K562 (cell line): ENCODE measurements at regions not wholly inside any gene's neighbourhood (a gene's known extent, or its start where the extent isn't known, plus 50 kb on each side); places are given as distances from the start of the nearest gene placed in this dataset.

Experiments used
- ATAC-seq: fragments of 200-7000 bp; cut with Tn5 transposase; 3 replicates; pipeline ENCODE4 v1.9.1; 2020; ENCODE audit warnings: moderate library complexity
- BruUV-seq: library from RNA; stranded (reverse); fragments of 400-500 nt; replicated peaks from 2 replicates; lab custom pipeline; 2021; lab: Mats Ljungman, UMichigan
- CTCF ChIA-PET: fragments of 300-600 bp; formaldehyde crosslinking; extraction: SDS; loops from one replicate; lab custom pipeline; 2021; ENCODE audit warnings: low intra/inter-chr PET ratio; lab: Yijun Ruan, JAX
- POLR2A ChIA-PET: fragments of 300-600, 350-650 bp; sonication (Branson Sonifier 250); formaldehyde crosslinking; extraction: SDS; loops from one replicate; lab custom pipeline; 2021; ENCODE audit warnings: antibody characterized with exemption, inconsistent platforms; lab: Yijun Ruan, JAX
- DNase-seq, 4 experiments: peaks; one replicate each; pipeline versions ENCODE4 v3.0.0 to v3.0.0-alpha.2; 2011 to 2018; ENCODE audit warnings: low spot score in 3 of 4, mixed read lengths in 3 of 4; ENCODE audit errors: extremely low read depth in 1 of 4
- FAIRE-seq: peaks from 2 replicates; lab custom pipeline; 2011; peaks lifted over from hg19 to GRCh38; lab: Jason Lieb, UNC
- H2AFZ ChIP-seq: 2 replicates; pipeline ENCODE4 v1.6.0; 2011; ENCODE audit warnings: low read depth, low read length, control low read depth, inconsistent platforms
- H3K27ac ChIP-seq: fragments of 200-600 bp; 3 replicates; pipeline ENCODE4 v1.8.0; 2011; ENCODE audit warnings: low read depth, mild to moderate bottlenecking, control low read depth, inconsistent platforms, low read length, moderate library complexity, mixed read lengths; ENCODE audit errors: extremely low read depth
- H3K27me3 ChIP-seq, 2 experiments: fragments of 300-600 bp in 1 of 2; 2 replicates in 1 of 2; 3 replicates in 1 of 2; pipeline versions ENCODE4 v1.6.0 to v1.8.0; 2011; ENCODE audit warnings: inconsistent platforms in 2 of 2, low read length in 2 of 2, mild to moderate bottlenecking in 1 of 2, mixed read lengths in 1 of 2, moderate library complexity in 1 of 2; ENCODE audit not compliant: control insufficient read depth in 2 of 2, insufficient read depth in 2 of 2
- H3K36me3 ChIP-seq: fragments of 300-600 bp; 3 replicates; pipeline ENCODE4 v1.8.0; 2011; ENCODE audit warnings: mild to moderate bottlenecking, low read length, inconsistent platforms; ENCODE audit not compliant: control insufficient read depth, insufficient read depth
- H3K4me1 ChIP-seq, 2 experiments: fragments of 200-600 bp in 1 of 2; replicated peaks in 1 of 2; 2 replicates in 1 of 2; 3 replicates in 1 of 2; pipeline versions ENCODE4 v1.5.1 to v1.8.0; 2011; ENCODE audit warnings: inconsistent platforms in 2 of 2, low read length in 2 of 2, mild to moderate bottlenecking in 1 of 2, mixed read lengths in 1 of 2, moderate library complexity in 1 of 2; ENCODE audit not compliant: control insufficient read depth in 2 of 2, insufficient read depth in 2 of 2
- H3K4me2 ChIP-seq: 2 replicates; pipeline ENCODE4 v1.6.1; 2011; ENCODE audit warnings: low read length, control low read depth, inconsistent platforms, mixed read lengths; ENCODE audit not compliant: insufficient read depth
- H3K4me3 ChIP-seq: fragments of 200-600 bp; sonication (generic), shearing (Covaris generic); 2 replicates; pipeline ENCODE4 v1.5.1; 2016; ENCODE audit warnings: control low read depth, inconsistent platforms
- H3K79me2 ChIP-seq: fragments of 200-600 bp; 3 replicates; pipeline ENCODE4 v1.8.0; 2011; ENCODE audit warnings: low read length, inconsistent platforms; ENCODE audit not compliant: control insufficient read depth, insufficient read depth
- H3K9ac ChIP-seq, 2 experiments: 2 replicates each; pipeline versions ENCODE4 v1.6.0 to v1.6.1; 2011; ENCODE audit warnings: low read depth in 2 of 2, low read length in 2 of 2, control low read depth in 1 of 2, inconsistent platforms in 1 of 2, mild to moderate bottlenecking in 1 of 2, mixed read lengths in 1 of 2; ENCODE audit not compliant: insufficient read depth in 1 of 2
- H3K9me1 ChIP-seq: one replicate; pipeline ENCODE4 v1.6.0; 2011; ENCODE audit warnings: inconsistent platforms, mild to moderate bottlenecking, low read length, moderate library complexity; ENCODE audit not compliant: control insufficient read depth, insufficient read depth
- H3K9me3 ChIP-seq: replicated peaks from 2 replicates; pipeline ENCODE4 v1.5.1; 2011; ENCODE audit warnings: low read depth, low read length, inconsistent platforms; ENCODE audit not compliant: control insufficient read depth, insufficient read depth
- H4K20me1 ChIP-seq: replicated peaks from 2 replicates; pipeline ENCODE4 v1.6.1; 2011; ENCODE audit warnings: low read length, inconsistent platforms, mixed read lengths; ENCODE audit not compliant: control insufficient read depth, insufficient read depth
- CBFB ChIP-seq: sonication (generic); formaldehyde crosslinking; IDR thresholded peaks from 2 replicates; pipeline ENCODE4 v1.4.0; 2020; ENCODE audit warnings: mild to moderate bottlenecking, missing genetic modification reagents
- DPF2 ChIP-seq: fragments of 450-650 bp; IDR thresholded peaks from 2 replicates; pipeline ENCODE4 v1.6.1; 2016
- FOXJ3 ChIP-seq: sonication (generic); formaldehyde crosslinking; IDR thresholded peaks from 2 replicates; pipeline ENCODE4 v1.4.0; 2020; ENCODE audit warnings: mild to moderate bottlenecking, missing genetic modification reagents
- ID3 ChIP-seq, 2 experiments: fragments of 250-450 bp in 1 of 2; fragments of 450-650 bp in 1 of 2; sonication (Bioruptor Pico) in 1 of 2; IDR thresholded peaks; 2 replicates each; pipeline versions ENCODE4 v1.6.1 to v1.8.0; 2016 to 2021; ENCODE audit warnings: mild to moderate bottlenecking in 2 of 2, moderate library complexity in 2 of 2, missing compliant biosample characterization in 1 of 2, missing genetic modification characterization in 1 of 2
- KLF13 ChIP-seq: fragments of 450-650 bp; IDR thresholded peaks from 2 replicates; pipeline ENCODE4 v1.6.1; 2016; ENCODE audit warnings: missing genetic modification characterization, low read depth, mild to moderate bottlenecking, missing compliant biosample characterization, moderate library complexity, borderline replicate concordance
- NR1H2 ChIP-seq: sonication (generic); formaldehyde crosslinking; IDR thresholded peaks from 2 replicates; pipeline ENCODE4 v1.4.0; 2020; ENCODE audit warnings: mild to moderate bottlenecking, missing genetic modification reagents
- NR2F6 ChIP-seq: fragments of 450-650 bp; formaldehyde crosslinking; IDR thresholded peaks from 2 replicates; pipeline ENCODE4 v1.4.0; 2020; ENCODE audit warnings: mild to moderate bottlenecking
- PHB2 ChIP-seq: fragments of 450-650 bp; IDR thresholded peaks from 2 replicates; pipeline ENCODE4 v1.6.1; 2017; ENCODE audit warnings: low read depth
- PML ChIP-seq: IDR thresholded peaks from 2 replicates; pipeline ENCODE4 v1.6.1; 2012; ENCODE audit warnings: low read length, inconsistent platforms
- PTBP1 ChIP-seq: fragments of 200-400 bp; formaldehyde crosslinking; IDR thresholded peaks from 2 replicates; pipeline ENCODE4 v1.6.1; 2017; ENCODE audit warnings: low read depth, low read length
- SP1 ChIP-seq: sonication (generic); formaldehyde crosslinking; IDR thresholded peaks from 2 replicates; pipeline ENCODE4 v1.8.1; 2022; ENCODE audit warnings: mild to moderate bottlenecking, missing genetic modification reagents
- TRIM25 ChIP-seq: fragments of 450-650 bp; IDR thresholded peaks from 2 replicates; pipeline ENCODE4 v1.7.0; 2016; ENCODE audit warnings: borderline replicate concordance
- USF1 ChIP-seq: sonication (generic); formaldehyde crosslinking; IDR thresholded peaks from 2 replicates; pipeline ENCODE4 v1.9.0; 2022; ENCODE audit warnings: mild to moderate bottlenecking, missing genetic modification reagents
- ZBED1 ChIP-seq: IDR thresholded peaks from 2 replicates; pipeline ENCODE4 v1.6.1; 2014
- ZNF445 ChIP-seq: fragments of 250-450 bp; sonication (Bioruptor Pico); IDR thresholded peaks from 2 replicates; pipeline ENCODE4 v1.4.0; 2020; ENCODE audit warnings: low read depth, mild to moderate bottlenecking, moderate library complexity
- WGBS: fragments of 100-300 bp; shearing (Covaris generic); methylation state at CpG from one replicate; pipeline ENCODE4 v1.1.6; 2016; ENCODE audit warnings: low coverage, mixed read lengths; ENCODE audit not compliant: insufficient coverage; ENCODE audit errors: missing lambda C conversion rate; 5-methylcytosine and 5-hydroxymethylcytosine counted together
- in situ Hi-C: fragments of 300-500 bp; cut with MboI; formaldehyde crosslinking; loops from 4 replicates; pipeline ENCODE4 v1.15.0; 2018; ENCODE audit warnings: inconsistent platforms, mixed read lengths
- intact Hi-C: fragments of 100-400 bp; cut with micrococcal nuclease; formaldehyde crosslinking; loops from 2 replicates; pipeline ENCODE4 v1.14.2; 2022

- Histone ChIP-seq H3K9ac (no peak overlapping the region), H2AFZ (no peak overlapping the region), H3K79me2 (no peaks in the 10 kb centered on the region), H3K36me3 (no peaks in the 10 kb centered on the region), H3K4me3 (no peak overlapping the region), H3K27ac (no peak overlapping the region), H3K9me1 (no peaks in the 10 kb centered on the region), H3K27me3 (no peaks in the 10 kb centered on the region), H4K20me1 (no peaks in the 10 kb centered on the region), H3K4me2 (no peak overlapping the region), H3K4me1 (no peaks in the 10 kb centered on the region), H3K9me3 (no peaks in the 10 kb centered on the region; the same call in 1 of the 2 replicates)
- no peak for FAIRE-seq
- ChIA-PET CTCF (no interaction called here), POLR2A (no interaction called here)
- no TSS peak for BruUV-seq
- DNase-seq: no peak
- TF ChIP-seq FOXJ3 (CRISPR knock-in tag): no peak
- intact Hi-C loops (no loop called here), in situ Hi-C loops (no loop called here)
- WGBS: 3% methylated on average over 4 of the region's 4 CpGs
- ATAC-seq: no peak
Observed at GRCh38 chr17:71948703-71949422, 172.0 kb upstream of the SOX9 start.

GRCh38 chr17:71959154-71959553 is 161.7 kb upstream of the SOX9 start:
- FAIRE-seq (no peak), DNase-seq (no peak), ATAC-seq (no peak)
- no peaks in the 10 kb centered on the region for H3K4me1 ChIP-seq
- no peak overlapping the region for H3K4me3 ChIP-seq
- no TSS peak for BruUV-seq
- no peaks in the 10 kb centered on the region for H3K27me3 ChIP-seq
- H3K79me2 ChIP-seq: no peaks in the 10 kb centered on the region
- intact Hi-C loops: no loop called here
- H3K9me3 ChIP-seq: no peaks in the 10 kb centered on the region
- ChIA-PET POLR2A (no interaction called here), CTCF (no interaction called here)
- in situ Hi-C loops: no loop called here
- H4K20me1 ChIP-seq: no peaks in the 10 kb centered on the region
- H3K4me2 ChIP-seq: no peak overlapping the region
- H3K9me1 ChIP-seq: no peaks in the 10 kb centered on the region
- no peak overlapping the region for H2AFZ ChIP-seq
- H3K9ac ChIP-seq: no peak overlapping the region
- H3K36me3 ChIP-seq: no peaks in the 10 kb centered on the region
- 0% methylated on average over 2 of the region's 2 CpGs for WGBS
- no peak overlapping the region for H3K27ac ChIP-seq
- TF ChIP-seq ZBED1 (no peak), CBFB (CRISPR knock-in tag) (no peak), SP1 (CRISPR knock-in tag) (no peak), KLF13 (tag) (no peak), PHB2 (no peak), DPF2 (no peak), ID3 (CRISPR knock-in tag; IDR thresholded peaks at IDR 0.05) (no peak), ID3 (tag; IDR thresholded peaks at IDR 0.05) (no peak), NR2F6 (CRISPR knock-in tag) (no peak), PML (no peak), PTBP1 (no peak), NR1H2 (CRISPR knock-in tag) (no peak), TRIM25 (no peak), ZNF445 (no peak), USF1 (CRISPR knock-in tag) (no peak)
